ENCODE measurements at regions not wholly inside any gene's neighbourhood (a gene's known extent, or its start where the extent isn't known, plus 50 kb on each side); places are given as distances from the start of the nearest gene placed in this dataset.

- BruUV-seq (replicated peaks): no TSS peak
- CTCF ChIA-PET: no interaction called here
- TF ChIP-seq REST (IDR thresholded peaks at IDR 0.05; ENCODE audit: insufficient read depth in 1 of 2, low read depth in 2 of 2, low read length in 1 of 2) (no peak), CTCF (IDR thresholded peaks at IDR 0.05) (no peak), TCF7L2 (IDR thresholded peaks at IDR 0.05; ENCODE audit: low read depth, low read length) (no peak), POLR2AphosphoS5 (IDR thresholded peaks at IDR 0.05; ENCODE audit: low read depth, low read length) (no peak), SIN3A (IDR thresholded peaks at IDR 0.05; ENCODE audit: borderline replicate concordance, insufficient read depth, low read depth, low read length) (no peak)
- Histone ChIP-seq H3K4me1 (ENCODE audit: control insufficient read depth, insufficient read depth, low read length) (no peaks in the 10 kb centered on the region), H3K27me3 (ENCODE audit: control insufficient read depth, insufficient read depth, low read length) (peaks cover 7% of the 10 kb centered on the region), H3K4me3 (ENCODE audit: low read depth in 2 of 2, low read length in 2 of 2) (no peak overlapping the region), H3K9me3 (ENCODE audit: control insufficient read depth, insufficient read depth, low read depth, low read length) (peaks cover 4% of the 10 kb centered on the region; the same call in 1 of the 2 replicates), H3K36me3 (ENCODE audit: control insufficient read depth, insufficient read depth, low read length) (no peaks in the 10 kb centered on the region), H3K27ac (ENCODE audit: low read length) (no peak overlapping the region)
- intact Hi-C loops (cut with micrococcal nuclease; ENCODE audit: unreplicated experiment) (no loop called here), in situ Hi-C loops (cut with HindIII; ENCODE audit: low pct_unique_long_range_greater_than_20kb, low sequenced_read_pairs) (no loop called here)
- POLR2A ChIA-PET: no interaction called here
- DNase-seq (ENCODE audit: low read depth, low spot score): no peak
- ATAC-seq: no peak
Measured at GRCh38 chr12:48279101-48279500, 71.6 kb downstream of the ZNF641 start.

- in situ Hi-C loops (cut with HindIII; ENCODE audit: low pct_unique_long_range_greater_than_20kb, low sequenced_read_pairs): no loop called here
- POLR2A ChIA-PET: no interaction called here
Measured at GRCh38 chr12:48276621-48277020, 73.5 kb upstream of the OR10AD1 start.

More at GRCh38 chr12:48276621-48277020, 73.5 kb upstream of the OR10AD1 start:
- Histone ChIP-seq H3K36me3 (ENCODE audit: control insufficient read depth, insufficient read depth, low read length) (no peaks in the 10 kb centered on the region), H3K27me3 (ENCODE audit: control insufficient read depth, insufficient read depth, low read length) (peaks cover 7% of the 10 kb centered on the region), H3K4me3 (ENCODE audit: low read depth in 2 of 2, low read length in 2 of 2) (no peak overlapping the region), H3K9me3 (ENCODE audit: control insufficient read depth, insufficient read depth, low read depth, low read length) (peaks cover 4% of the 10 kb centered on the region; the same call in 1 of the 2 replicates), H3K4me1 (ENCODE audit: control insufficient read depth, insufficient read depth, low read length) (no peaks in the 10 kb centered on the region), H3K27ac (ENCODE audit: low read length) (no peak overlapping the region)
- BruUV-seq (replicated peaks): no TSS peak
- TF ChIP-seq CTCF (IDR thresholded peaks at IDR 0.05): no peak
- intact Hi-C loops (cut with micrococcal nuclease; ENCODE audit: unreplicated experiment): no loop called here
- ATAC-seq (no peak), DNase-seq (ENCODE audit: low read depth, low spot score) (no peak)
- CTCF ChIA-PET: no interaction called here
